HG02852 (cell line): ENCODE measurements at regions not wholly inside any gene's neighbourhood (a gene's known extent, or its start where the extent isn't known, plus 50 kb on each side); places are given as distances from the start of the nearest gene placed in this dataset.

Source experiments
- ATAC-seq: cut with Tn5 transposase; IDR thresholded peaks from one replicate; pipeline ENCODE4 v1.9.1; 2021; ENCODE audit warnings: mild to moderate bottlenecking, moderate library complexity; ENCODE audit not compliant: unreplicated experiment

DNA sequence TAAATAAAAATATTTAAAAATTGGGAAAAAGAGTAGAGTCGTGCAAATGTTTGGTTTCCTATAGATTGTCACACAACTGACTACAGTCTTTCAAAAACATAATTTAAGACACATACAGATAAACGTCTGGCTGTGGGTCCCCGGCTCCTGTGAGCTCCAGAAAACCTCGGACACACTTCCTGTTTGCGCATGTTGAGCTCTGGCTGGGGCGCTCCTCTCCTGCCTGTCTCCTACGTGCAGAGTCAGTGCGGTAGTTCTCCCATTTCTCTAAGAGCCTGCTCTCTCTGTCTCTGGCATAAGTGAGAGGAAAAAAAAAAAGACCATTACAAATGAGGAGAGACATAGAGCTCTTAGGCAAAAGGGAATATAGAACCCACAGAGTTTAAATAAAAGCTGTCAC lies 128.2 kb upstream of the OBI1 start:
- no peak for ATAC-seq

DNA sequence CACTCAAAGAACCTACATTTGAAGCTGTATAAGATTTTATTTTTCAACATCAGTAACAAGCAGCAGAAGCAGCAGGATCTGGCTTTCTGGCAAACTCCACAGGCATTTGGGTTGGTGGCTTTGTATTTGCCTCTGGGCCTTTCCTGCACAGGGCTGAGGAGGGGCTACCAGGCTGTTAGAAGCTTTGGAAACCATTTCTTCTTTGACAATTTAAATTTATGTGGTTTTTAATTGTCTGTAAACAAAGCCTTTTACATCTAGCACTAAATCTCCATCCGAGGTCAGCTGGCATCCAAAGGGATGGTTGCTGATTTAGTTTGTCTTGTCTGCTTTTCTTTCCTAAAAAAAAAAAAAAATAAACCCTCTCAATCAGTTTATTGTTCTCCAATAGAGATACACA lies 127.5 kb upstream of the OBI1 start:
- no peak for ATAC-seq

DNA sequence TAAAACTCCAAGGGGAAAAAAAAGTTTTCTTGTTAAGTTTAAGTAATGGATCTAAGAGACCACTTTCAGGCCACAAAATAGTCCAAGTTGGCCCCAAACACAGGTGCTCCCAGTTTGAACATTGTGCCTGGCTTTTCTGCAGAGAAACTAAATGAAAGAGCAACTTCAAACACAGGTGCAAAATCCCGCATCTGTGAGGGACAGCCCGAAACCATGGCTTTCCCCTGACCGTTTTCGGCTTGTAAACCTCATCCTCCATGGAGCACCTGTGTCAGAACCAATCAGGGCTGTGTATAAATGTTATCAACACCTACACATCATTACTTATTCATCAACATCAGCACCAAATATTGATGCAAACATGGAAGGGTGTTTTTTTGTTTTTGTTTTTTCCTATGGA lies 126.8 kb upstream of the OBI1 start:
- no peak for ATAC-seq

DNA sequence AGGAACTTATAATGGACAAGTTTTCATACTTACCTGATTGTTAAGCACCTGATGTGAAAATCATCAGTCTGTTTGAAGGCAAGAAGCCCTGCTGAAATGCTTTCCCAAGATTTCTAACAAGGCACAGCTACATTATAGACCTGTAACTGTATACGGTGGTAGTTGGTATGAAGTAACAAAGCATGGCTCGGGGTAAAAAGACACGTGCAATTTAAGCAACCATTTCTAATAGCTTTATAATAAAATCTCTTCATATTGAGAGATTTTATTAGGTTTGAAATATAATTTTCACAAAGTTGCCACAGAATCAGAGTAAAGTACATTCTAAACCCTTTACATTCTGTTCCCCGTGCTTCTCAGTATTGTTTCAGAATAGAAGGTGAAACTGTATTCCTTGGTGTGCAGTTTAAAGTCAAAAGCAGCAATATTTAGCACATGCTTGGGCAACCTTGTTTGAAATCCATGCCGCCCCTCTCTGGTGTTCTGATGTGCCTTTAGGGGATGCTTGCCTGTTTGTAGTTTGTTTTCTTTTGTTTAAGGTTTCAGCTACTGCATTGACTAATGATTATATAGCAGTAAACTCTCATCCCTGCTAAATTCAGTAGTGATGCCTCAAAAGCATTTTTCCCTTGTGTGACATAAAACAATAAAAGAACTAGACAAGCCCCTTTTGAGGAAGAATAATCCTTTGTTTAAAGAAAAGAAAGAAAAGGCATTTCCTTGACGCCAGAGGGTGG lies 125.2 kb upstream of the OBI1 start:
- no peak for ATAC-seq

DNA sequence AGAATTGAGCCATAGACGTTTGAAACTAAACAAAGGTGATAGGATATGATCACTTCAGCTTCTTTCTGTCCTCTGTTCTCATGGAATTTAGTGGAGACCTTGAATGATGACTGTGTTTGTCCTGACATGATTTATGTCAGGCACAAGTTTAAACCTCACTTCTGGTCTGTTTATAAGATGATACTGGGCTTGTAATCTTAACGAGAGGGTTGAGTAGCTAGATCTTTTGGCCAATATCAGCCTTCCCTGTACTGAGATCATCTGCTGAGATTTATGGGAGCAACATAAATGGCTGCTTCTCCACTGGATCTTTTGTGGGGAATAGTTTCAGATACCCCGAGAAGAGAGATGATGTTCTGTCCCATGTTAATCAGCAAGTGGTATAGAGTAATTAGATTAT lies 121.8 kb upstream of the OBI1 start:
- ATAC-seq = no peak

DNA sequence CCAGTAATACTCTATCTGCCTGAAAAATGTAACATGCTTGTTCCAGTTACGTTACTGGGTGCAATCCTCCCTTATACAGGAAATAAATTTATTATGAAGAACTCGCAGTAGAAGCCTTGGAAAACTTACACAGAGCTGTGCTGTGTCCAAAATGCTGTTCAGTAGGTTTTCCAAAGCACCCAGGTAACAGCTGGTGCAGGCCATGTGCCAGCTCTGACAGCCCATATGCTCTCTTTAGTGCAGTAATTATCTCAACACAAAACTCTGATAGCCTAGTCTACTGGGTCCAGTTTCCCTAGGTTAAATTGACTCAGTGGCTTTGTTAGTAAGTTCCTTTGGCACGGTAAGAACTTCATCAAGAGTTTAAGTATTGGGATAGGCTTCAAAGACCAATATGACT lies 120.7 kb upstream of the OBI1 start:
- no peak for ATAC-seq

DNA sequence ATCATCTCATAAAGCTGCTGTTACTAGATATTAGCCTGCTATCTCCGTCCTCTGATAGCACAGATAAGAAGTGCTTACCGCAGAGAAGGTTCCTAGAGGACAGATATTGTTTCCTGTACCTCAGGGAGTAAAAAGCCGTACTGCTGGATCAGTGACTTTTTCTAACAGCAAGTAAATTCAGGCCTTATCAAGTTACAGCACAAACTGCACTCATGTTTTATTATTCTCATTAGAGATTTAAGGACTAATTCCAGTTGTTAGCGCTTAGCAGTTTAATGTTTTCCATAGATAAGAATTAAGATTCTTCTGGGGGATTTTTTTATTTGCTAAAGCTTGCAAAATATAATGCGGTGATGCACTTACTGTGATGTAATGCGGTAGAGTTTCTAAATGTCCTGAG lies 119.0 kb upstream of the OBI1 start:
- ATAC-seq = no peak

DNA sequence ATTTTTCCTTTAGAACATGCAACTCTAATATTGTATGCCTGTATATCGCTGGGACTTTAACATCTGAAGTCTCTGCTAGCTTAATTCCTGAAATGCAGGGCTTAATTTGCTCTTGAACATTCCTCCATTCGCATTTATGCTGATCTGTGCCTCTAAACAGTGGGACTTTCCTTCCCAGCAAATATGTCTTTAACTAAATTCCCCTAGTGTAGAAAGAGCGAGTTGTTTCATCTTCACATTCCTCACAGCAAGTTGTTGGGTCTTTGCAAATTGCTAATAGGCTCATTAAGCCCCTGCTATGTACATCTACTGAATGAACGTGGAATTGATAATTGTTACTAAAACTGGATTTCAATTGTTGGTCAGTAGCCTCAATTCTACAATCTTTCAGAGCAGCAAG lies 118.4 kb upstream of the OBI1 start:
- no peak for ATAC-seq

DNA sequence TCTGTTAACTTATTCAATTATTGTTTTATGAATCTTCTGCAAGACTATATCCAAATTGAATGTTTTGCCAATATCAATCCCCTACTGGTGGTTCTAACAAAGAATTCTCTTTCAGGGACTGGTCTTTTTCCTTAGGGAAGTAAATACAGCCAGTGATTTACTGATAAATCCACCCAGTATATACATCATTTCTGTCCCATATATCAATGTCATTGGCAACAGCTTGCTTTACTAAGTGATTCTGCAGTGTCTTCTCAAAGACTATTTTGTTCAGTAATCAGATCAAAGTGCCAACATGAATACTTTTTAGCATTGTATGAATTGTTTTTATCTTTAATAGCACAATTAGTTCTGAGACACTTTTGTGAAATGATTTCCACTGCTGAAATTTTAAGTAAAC lies 114.0 kb upstream of the OBI1 start:
- no peak for ATAC-seq

DNA sequence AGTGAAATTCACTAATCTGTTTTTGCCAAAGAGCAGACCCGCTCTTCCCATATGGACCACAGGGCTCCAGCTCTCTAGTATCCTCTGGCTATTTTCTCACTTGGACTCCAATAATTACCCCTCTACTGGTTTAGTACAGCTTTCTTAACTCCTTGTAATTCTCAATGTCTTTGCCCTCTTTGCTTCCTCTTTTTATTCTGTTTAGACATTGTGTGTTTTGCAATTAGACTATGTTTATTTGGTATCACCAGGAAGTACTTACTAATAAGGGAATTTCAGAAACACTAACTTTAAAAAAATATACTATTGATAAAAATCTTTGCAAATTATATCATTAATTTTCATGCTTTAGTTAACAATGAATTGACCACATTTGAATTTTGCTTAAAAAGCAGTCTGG lies 111.6 kb upstream of the OBI1 start:
- ATAC-seq = no peak

DNA sequence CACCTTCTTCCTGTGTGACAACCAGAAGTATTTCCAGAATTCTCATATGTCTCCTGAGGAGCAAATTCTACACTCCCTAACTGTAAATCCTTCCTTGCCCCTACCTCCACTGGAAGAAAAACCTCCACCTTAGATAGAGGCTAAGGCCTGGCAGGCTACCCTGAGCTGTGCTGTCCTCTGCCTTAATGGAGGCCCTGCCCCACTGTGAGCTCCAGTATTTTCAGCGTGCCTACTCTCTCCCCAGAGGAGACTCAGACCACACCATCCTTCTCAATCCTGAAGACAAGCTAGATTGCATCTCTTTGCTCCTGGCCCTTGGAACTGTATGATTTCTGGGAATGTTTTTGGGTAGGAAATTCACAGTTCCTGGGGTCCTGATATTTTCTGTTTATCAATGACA lies 110.0 kb upstream of the OBI1 start:
- no peak for ATAC-seq

DNA sequence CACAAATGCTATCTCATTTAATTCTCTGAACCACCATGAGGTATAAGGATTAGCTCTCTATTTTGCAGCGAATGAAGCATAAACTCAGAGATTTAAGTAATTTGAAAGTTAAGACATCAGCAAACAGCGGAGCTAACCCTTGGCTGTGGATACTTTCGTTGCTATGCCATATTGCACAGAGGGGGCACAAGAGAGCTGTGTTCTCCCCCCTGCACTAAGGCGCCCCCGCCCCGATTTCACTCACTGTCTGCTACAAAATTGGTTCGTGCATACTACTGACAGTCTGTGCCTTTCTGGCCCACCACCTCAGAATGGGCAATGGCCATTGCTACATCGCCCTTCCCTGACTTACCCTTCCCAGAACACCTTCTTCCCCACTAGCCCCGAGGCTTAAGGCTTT lies 105.7 kb upstream of the OBI1 start:
- ATAC-seq = no peak

DNA sequence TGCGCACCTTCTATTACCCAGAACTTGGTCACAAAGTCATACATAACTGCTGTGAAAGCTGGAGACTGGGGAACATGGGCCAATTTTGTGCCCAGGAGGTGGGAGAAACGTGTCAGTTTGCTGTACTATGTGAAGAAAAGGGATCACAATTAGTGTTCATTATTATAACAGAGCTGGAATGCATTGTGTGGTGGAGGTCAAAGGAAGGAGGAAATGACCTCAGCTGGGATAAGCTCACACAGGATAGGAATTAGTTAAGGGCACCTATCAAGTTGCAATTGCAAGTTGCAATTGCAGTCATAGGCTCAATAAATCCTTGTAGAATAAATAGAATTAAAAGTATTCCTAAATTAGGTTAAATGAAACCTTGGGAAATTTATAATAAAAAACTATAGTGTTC lies 103.9 kb upstream of the OBI1 start:
- ATAC-seq = no peak

DNA sequence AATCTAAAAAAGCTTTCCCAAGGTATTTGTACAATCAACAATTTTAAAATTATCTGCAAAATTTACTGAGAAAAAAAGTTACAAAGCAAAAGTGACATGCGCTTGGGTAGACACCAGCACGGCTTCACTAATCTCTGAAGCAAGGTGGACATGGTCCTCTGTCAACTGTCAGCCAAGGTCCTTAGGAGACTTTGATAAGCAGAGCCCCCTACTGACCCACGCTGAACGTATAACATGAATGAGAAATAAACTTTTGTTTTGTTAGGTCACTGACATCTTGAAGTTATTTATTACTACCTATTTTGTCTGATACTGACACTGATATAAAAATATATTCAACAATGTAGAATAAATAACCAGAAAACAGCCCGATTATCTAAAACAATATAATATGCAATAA lies 100.7 kb upstream of the OBI1 start:
- ATAC-seq = no peak

DNA sequence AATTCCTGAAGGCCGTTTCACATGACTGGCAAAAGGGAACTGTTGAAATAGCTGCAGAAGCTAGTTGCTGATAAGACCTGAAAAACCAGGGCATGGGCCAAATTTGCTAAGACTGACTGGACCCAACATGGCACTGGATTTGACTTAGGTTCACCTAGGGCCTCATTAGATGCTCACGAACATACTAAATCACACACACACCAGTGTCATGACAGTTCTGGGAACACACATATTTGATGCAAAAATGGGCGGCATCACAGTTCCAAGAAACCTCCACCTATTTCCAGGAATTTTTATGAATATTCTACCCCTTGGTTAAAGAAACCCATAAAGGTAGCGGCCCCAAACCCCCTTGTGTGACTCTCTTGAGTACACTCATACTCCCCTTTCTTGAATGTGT lies 99.6 kb upstream of the OBI1 start:
- ATAC-seq = no peak

DNA sequence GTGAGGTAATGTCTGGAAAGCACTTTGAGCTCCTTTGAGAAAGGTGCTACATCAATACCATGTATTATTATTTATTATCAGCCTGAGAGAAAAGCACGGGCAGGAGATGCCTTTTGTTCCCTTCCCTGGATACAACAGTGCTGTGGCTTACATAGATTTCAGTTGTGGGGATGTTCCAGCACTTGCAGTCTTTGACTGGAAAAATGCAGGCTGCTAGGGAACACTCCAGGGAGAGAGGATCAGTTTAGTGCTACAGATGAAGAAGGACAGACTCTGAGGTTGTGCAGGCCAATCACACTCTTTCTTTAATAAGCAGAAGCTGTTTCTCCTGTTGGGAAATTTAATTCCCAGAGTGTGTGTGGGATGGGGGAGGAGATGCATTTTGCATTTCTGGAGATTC lies 94.5 kb upstream of the OBI1 start:
- ATAC-seq = no peak

DNA sequence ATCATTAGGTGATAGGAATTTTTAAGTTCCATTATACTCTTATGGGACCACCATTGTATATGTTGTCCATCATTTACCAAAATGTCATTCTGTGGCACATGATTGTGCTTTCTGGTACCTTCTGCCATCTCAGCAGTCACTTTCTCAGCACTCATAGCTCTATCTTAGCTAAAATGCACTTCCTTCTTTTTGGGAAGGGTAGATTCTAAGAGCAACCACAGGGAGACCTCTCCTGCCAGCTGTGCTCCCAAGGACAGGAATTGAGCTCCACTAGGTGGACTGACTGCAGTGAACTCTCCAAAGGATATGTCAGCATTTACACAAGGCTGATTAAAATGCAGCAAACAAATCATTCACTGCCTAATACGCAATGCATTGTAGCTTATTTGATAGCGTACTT lies 91.8 kb upstream of the OBI1 start:
- ATAC-seq = no peak

DNA sequence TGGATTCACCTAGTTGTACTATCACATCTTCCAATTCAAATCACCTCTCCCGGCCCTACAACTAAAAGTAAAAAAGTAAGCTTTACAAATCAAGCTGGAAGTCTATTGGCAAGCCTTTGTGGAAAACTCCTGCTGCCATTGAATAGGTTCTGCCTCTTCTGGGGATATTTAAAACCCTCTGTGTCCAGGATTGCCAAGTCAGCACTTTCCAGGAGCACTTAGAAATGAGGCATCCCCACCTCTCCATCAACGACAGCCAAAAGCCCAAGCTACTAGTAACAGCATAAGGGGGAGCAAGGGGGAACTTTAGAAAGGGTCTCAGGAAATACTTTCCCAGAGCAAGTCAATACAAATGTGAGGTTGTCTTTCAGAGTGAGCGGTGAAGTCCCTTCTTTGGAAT lies 85.0 kb upstream of the OBI1 start:
- ATAC-seq = no peak

DNA sequence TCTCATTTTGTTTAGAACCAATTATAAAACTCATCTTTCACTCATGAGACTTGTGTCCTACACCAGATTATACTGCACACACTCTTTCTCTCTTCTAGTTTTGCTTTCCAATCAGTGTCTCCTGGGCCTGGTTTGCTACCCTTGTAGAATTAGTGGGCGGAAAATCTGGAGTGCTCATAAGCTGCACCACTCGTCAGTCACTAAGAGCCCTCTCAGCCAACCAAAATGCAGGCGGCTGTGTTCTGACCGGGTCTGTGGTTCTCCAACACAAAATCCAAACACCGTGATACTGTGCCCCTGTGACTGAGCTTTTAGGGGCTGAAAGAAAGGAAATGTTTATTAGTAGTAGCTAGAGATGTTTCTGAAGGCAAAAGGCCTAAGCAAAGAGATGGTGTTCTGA lies 83.7 kb upstream of the OBI1 start:
- no peak for ATAC-seq

DNA sequence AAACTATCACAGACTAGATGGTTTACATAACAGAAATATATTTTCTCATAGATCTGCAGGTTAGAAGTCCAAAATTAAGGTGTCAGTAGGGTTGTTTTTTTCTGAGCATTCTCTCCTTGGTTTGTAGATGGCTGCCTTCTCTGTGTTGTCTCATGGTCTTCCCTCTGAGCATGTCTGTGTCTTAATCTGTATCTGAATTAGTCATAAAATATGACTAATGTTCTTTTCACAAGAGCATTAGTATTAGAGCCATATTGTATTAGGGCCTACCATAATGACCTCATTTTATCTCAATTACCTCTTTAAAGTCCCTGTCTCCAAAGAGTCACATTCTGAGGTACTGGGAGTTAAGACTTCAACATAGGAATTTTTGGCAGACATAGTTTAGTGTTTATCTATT lies 77.2 kb upstream of the OBI1 start:
- no peak for ATAC-seq

DNA sequence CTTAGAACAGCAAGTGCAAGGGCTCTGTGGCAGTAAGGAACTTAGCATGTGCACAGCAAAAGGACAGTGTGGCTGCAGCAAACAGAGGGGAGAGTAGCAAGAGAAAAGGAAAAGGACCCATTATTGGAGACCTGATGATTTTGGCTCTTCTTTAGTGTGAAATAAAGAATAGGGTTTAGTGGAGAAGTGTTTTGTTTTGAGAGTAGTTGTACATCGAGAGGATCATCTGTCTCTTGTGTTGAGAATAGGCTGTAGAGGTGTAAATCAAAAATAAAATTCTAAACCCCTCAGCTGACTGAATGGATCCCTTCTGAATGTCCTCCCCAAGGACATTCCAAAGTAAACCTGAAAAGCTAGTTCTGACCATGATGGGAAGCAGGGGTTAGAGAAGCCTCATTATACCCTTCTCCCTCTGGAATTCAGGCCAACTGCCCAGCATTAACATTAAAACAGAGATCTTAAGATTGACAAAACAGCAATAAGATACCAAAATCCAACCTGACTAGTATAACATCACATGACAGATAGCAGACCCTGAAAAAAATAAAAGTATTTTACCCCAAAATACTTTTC lies 73.6 kb upstream of the OBI1 start:
- ATAC-seq = no peak

DNA sequence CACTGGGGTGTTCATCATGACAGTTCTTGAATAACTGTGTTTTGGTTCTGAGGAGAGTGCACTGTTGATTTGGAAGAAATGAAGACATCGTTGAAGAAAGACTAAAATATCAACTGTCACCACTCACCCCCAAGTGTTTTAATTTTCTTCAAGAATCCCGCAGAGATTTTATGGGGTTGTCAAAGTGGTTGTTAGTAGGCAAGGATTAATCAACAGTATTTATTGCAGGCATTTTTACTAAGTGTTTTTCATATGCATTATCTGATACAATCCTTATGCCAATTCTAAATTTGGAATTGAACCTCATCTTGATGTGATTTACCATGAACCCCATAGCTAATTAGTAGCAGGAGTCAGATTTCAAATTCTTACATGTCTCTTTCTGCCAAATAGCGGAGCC lies 63.7 kb upstream of the OBI1 start:
- no peak for ATAC-seq

DNA sequence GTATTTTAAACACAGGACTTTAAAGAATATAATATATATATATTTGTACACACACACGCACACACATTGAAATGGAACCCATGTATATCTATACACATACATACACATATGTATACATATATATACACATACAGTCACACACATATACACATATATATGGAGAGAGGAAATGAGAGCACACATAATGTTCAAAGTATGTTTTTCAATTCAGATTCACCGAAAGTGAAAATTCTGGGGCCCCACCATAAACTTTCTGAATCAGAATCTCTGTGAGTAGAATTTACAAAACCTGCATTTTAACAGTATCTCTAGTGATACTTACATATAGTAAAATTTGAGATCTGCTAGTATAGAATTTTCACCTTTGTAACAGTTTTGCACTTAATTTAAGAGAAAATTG lies 60.4 kb upstream of the OBI1 start:
- no peak for ATAC-seq
